ENCODE measurements at regions not wholly inside any gene's neighbourhood (a gene's known extent, or its start where the extent isn't known, plus 50 kb on each side); places are given as distances from the start of the nearest gene placed in this dataset.

GRCh38 chr11:92596596-92597317 lies 372.1 kb downstream of the FAT3 start:
- BruUV-seq (replicated peaks) = no TSS peak
- Histone ChIP-seq H2AFZ (ENCODE audit: low read length) (no peak overlapping the region), H3K27ac (ENCODE audit: low read length) (no peak overlapping the region), H3K27me3 (ENCODE audit: low read length) (no peaks in the 10 kb centered on the region), H3K9me2 (replicated peaks; ENCODE audit: low read length) (no peaks in the 10 kb centered on the region), H3K79me2 (ENCODE audit: low read length) (no peaks in the 10 kb centered on the region), H4K20me1 (ENCODE audit: low read length) (no peaks in the 10 kb centered on the region), H3K36me3 (ENCODE audit: low read depth, low read length) (no peaks in the 10 kb centered on the region), H3K4me2 (ENCODE audit: low read length) (no peak overlapping the region), H3K4me3 (ENCODE audit: low read length) (no peak overlapping the region), H3K4me1 (ENCODE audit: insufficient read depth, low read length) (no peaks in the 10 kb centered on the region), H3F3A (ENCODE audit: low read length, unreplicated experiment) (no peaks in the 10 kb centered on the region), H3K9me3 (ENCODE audit: low read length) (no peaks in the 10 kb centered on the region), H3K9ac (ENCODE audit: low read length) (no peak overlapping the region)
- TF ChIP-seq CTCF (conservative IDR thresholded peaks at IDR 0.05; ENCODE audit: low read depth, low read length) (no peak), EZH2phosphoT487 (IDR thresholded peaks at IDR 0.05; ENCODE audit: borderline replicate concordance, low read length) (no peak), EZH2 (IDR thresholded peaks at IDR 0.05; ENCODE audit: low read length, unreplicated experiment) (no peak)
- DNase-seq = no peak
- CTCF ChIA-PET = no interaction called here
- POLR2A ChIA-PET (ENCODE audit: unreplicated experiment) = no interaction called here
- ATAC-seq = no peak
- intact Hi-C loops (cut with micrococcal nuclease) = no loop called here

DNA sequence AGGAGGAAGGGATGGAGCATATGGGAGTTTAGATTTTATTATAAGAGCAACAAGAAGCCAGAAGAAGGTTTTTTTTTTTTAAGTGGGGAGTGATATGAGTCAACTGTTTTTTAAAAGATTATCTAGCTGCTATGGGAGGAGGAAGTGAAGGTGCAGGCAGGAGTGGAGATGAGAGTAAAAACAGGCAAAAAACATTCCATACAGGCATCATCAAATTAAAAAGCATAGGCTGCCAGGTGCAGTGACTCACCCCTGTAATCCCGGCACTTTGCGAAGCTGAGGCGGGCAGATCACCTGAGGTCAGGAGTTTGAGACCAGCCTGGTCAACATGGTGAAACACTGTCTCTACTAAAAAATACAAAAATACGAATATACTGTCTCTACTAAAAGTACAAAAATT lies 368.4 kb upstream of the MTNR1B start:
- no peak overlapping the region for H2AFZ ChIP-seq (ENCODE audit: low read length)
- ChIA-PET POLR2A (ENCODE audit: unreplicated experiment) (no interaction called here), CTCF (no interaction called here)
- H3K9ac ChIP-seq (ENCODE audit: low read length) = no peak overlapping the region
- no peaks in the 10 kb centered on the region for H3K79me2 ChIP-seq (ENCODE audit: low read length)
- no peaks in the 10 kb centered on the region for H3K9me2 ChIP-seq (replicated peaks; ENCODE audit: low read length)
- intact Hi-C loops (cut with micrococcal nuclease) = no loop called here
- no peaks in the 10 kb centered on the region for H3K9me3 ChIP-seq (ENCODE audit: low read length)
- BruUV-seq (replicated peaks) = no TSS peak
- H3K4me2 ChIP-seq (ENCODE audit: low read length) = no peak overlapping the region
- H3K4me1 ChIP-seq (ENCODE audit: insufficient read depth, low read length) = no peaks in the 10 kb centered on the region
- no peaks in the 10 kb centered on the region for H3K36me3 ChIP-seq (ENCODE audit: low read depth, low read length)
- H3K4me3 ChIP-seq (ENCODE audit: low read length) = no peak overlapping the region
- DNase-seq (no peak), ATAC-seq (no peak)
- no peaks in the 10 kb centered on the region for H3F3A ChIP-seq (ENCODE audit: low read length, unreplicated experiment)
- H3K27ac ChIP-seq (ENCODE audit: low read length) = no peak overlapping the region
- no peaks in the 10 kb centered on the region for H4K20me1 ChIP-seq (ENCODE audit: low read length)
- no peaks in the 10 kb centered on the region for H3K27me3 ChIP-seq (ENCODE audit: low read length)
- TF ChIP-seq EZH2phosphoT487 (IDR thresholded peaks at IDR 0.05; ENCODE audit: borderline replicate concordance, low read length) = no peak
- no peak for TF ChIP-seq EZH2 (IDR thresholded peaks at IDR 0.05; ENCODE audit: low read length, unreplicated experiment)
- TF ChIP-seq CTCF (conservative IDR thresholded peaks at IDR 0.05; ENCODE audit: low read depth, low read length) = no peak

DNA sequence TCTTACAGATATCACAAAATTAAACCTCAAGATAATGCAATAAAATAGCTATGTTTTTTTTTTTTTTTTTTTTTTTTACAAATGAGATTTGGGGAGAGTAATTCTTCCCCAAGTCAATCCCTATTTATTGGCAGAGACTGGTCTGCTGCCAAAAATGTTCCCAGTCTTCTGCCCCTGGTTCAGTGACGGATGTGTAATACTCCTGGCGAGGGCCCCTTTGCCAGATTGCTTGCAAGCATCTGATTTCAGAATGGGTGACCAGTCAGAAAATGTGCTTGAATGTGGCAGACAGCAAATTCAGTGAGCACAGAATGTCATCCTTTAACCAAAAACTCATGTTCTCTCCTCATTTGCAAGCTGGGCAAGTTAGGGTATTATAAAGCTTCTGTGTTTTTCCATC lies 363.8 kb upstream of the MTNR1B start:
- Histone ChIP-seq H3K9ac (ENCODE audit: low read length) (no peak overlapping the region), H3K4me2 (ENCODE audit: low read length) (no peak overlapping the region), H3K9me2 (replicated peaks; ENCODE audit: low read length) (no peaks in the 10 kb centered on the region), H3K36me3 (ENCODE audit: low read depth, low read length) (no peaks in the 10 kb centered on the region), H3K27ac (ENCODE audit: low read length) (no peak overlapping the region), H3K4me1 (ENCODE audit: insufficient read depth, low read length) (no peaks in the 10 kb centered on the region), H3K9me3 (ENCODE audit: low read length) (no peaks in the 10 kb centered on the region), H2AFZ (ENCODE audit: low read length) (no peak overlapping the region), H3K79me2 (ENCODE audit: low read length) (no peaks in the 10 kb centered on the region), H3K4me3 (ENCODE audit: low read length) (no peak overlapping the region), H3K27me3 (ENCODE audit: low read length) (no peaks in the 10 kb centered on the region), H3F3A (ENCODE audit: low read length, unreplicated experiment) (no peaks in the 10 kb centered on the region), H4K20me1 (ENCODE audit: low read length) (no peaks in the 10 kb centered on the region)
- ATAC-seq = no peak
- TF ChIP-seq EZH2 (IDR thresholded peaks at IDR 0.05; ENCODE audit: low read length, unreplicated experiment) = no peak
- no peak for TF ChIP-seq EZH2phosphoT487 (IDR thresholded peaks at IDR 0.05; ENCODE audit: borderline replicate concordance, low read length)
- no peak for TF ChIP-seq CTCF (conservative IDR thresholded peaks at IDR 0.05; ENCODE audit: low read depth, low read length)
- POLR2A ChIA-PET (ENCODE audit: unreplicated experiment) = no interaction called here
- BruUV-seq (replicated peaks) = no TSS peak
- no peak for DNase-seq
- intact Hi-C loops (cut with micrococcal nuclease) = no loop called here
- CTCF ChIA-PET = no interaction called here
